GM19239 (cell line): ENCODE measurements at regions not wholly inside any gene's neighbourhood (a gene's known extent, or its start where the extent isn't known, plus 50 kb on each side); places are given as distances from the start of the nearest gene placed in this dataset.
"Not testable (repeated sequence)": the region's sequence is repeated elsewhere in the genome, so short reads cannot be mapped to it uniquely, and the experiment has no call there.

Experiments used
- DNase-seq: peaks from one replicate; pipeline ENCODE4 v3.0.0; 2011; ENCODE audit warnings: low spot score; ENCODE audit not compliant: insufficient read length
- FAIRE-seq: peaks from 2 replicates; lab custom pipeline; 2011; peaks lifted over from hg19 to GRCh38; lab: Jason Lieb, UNC

- DNase-seq = no peak
- FAIRE-seq = no peak
Observed at GRCh38 chr17:68670967-68671693, 70.0 kb upstream of the FAM20A start.

- not testable (repeated sequence) for FAIRE-seq
Observed at GRCh38 chr17:68666438-68666837, 65.3 kb upstream of the FAM20A start.

GRCh38 chr17:68665373-68665772, 64.2 kb upstream of the FAM20A start:
- FAIRE-seq (no peak), DNase-seq (no peak)

More at GRCh38 chr17:68666438-68666837, 65.3 kb upstream of the FAM20A start:
- not testable (repeated sequence) for DNase-seq

GRCh38 chr17:68662479-68662878, 61.3 kb upstream of the FAM20A start:
- FAIRE-seq = no peak
- no peak for DNase-seq

GRCh38 chr17:68662037-68662432, 60.9 kb upstream of the FAM20A start:
- DNase-seq (no peak), FAIRE-seq (no peak)

- no peak for FAIRE-seq
- no peak for DNase-seq
Observed at GRCh38 chr17:68661265-68662036, 60.3 kb upstream of the FAM20A start.

- FAIRE-seq = no peak
- no peak for DNase-seq
Observed at GRCh38 chr17:68660302-68660701, 59.1 kb upstream of the FAM20A start.

- FAIRE-seq (no peak), DNase-seq (no peak)
Observed at GRCh38 chr17:68658999-68659780, 58.0 kb upstream of the FAM20A start.

GRCh38 chr17:68657576-68657975, 56.4 kb upstream of the FAM20A start:
- FAIRE-seq = no peak
- DNase-seq = no peak

- FAIRE-seq = no peak
- DNase-seq = no peak
Observed at GRCh38 chr17:68657166-68657565, 56.0 kb upstream of the FAM20A start.

- DNase-seq = no peak
Observed at GRCh38 chr17:68656666-68657065, 55.5 kb upstream of the FAM20A start.

More at GRCh38 chr17:68656666-68657065, 55.5 kb upstream of the FAM20A start:
- no peak for FAIRE-seq
